HG03571 (cell line): ENCODE measurements at regions not wholly inside any gene's neighbourhood (a gene's known extent, or its start where the extent isn't known, plus 50 kb on each side); places are given as distances from the start of the nearest gene placed in this dataset.
"Not testable (repeated sequence)": the region's sequence is repeated elsewhere in the genome, so short reads cannot be mapped to it uniquely, and the experiment has no call there.

Experiments
- ATAC-seq: cut with Tn5 transposase; IDR thresholded peaks from one replicate; pipeline ENCODE4 v1.9.1; 2021; ENCODE audit not compliant: unreplicated experiment

DNA sequence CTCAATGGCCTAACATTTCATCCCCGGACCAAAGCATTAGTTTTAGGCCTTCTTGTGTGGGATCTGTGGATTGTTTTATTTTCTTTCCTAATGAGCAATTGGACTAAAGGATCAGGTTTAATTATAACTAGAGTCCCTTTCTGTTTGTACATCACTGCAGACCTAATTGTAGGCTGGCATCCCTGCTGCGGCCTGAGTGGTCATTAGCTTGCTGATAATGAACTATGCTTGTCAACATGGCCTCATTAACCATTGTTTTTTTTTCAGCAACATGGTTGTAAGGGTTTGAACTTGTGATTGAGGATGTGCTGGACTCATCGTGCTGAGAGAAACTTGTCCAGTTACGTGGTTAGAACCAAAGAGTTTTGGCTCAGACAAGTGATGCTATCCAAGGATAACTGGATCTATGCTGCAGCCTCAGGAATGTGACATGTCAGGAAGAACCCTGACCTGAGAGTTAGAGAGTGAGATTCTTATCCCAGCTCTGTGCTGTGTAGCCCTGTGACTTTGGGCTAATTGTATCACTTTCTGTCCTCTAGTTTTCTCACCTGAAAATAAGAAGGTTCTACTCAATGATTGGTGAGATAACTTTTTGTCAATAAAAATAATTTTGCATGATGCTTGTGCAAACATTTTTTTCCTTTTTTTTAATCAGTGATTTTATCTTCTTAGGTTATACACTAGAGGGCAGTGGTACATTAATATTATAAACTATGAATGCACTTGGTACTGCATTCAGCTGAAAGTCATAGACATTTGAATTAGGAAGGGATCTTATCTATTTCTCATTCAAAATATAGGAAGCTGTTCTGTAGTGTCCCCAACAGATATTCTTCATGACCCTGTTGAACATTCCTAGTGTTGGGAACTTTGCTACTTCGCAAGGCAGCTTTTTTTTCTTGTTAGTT is 140.9 kb downstream of the RNF144B start:
- no peak for ATAC-seq

DNA sequence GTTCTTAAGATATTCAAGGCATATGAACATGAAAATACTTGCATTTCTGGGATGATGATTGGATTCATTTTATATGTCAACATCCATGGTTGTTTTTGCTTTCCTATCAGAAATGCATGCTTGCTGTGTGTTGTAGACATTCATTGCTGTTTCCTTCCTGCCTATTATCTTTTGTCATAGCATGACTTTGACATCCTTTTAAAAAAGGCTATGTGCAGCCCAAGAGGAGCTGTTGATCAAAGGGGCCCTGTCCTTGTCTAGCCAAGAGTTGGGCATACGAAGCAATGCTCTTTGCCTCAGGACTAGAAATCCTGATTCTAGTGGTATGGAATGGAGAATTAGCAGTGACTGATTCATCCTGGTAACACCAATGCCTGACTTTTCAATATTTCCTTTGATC is 143.1 kb downstream of the RNF144B start:
- ATAC-seq, result no peak

DNA sequence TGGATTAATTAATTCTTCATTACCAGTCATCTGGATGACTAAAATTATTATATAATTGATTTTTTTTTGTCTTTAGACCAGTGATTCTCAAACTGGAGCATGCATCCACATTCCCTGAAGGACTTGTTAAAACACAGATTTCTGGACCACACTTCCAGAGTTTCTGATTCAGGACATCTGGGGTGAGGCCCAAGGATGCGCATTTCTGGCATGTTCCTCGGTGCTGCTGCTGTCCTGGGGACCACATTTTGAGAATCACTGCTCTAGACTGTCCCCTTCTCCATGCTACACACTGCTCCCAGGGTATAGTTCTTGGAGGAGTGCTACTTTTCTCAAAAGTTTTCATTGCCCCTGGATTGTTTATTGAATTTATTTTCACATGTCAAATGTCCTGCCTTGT is 145.0 kb downstream of the RNF144B start:
- ATAC-seq, result no peak

DNA sequence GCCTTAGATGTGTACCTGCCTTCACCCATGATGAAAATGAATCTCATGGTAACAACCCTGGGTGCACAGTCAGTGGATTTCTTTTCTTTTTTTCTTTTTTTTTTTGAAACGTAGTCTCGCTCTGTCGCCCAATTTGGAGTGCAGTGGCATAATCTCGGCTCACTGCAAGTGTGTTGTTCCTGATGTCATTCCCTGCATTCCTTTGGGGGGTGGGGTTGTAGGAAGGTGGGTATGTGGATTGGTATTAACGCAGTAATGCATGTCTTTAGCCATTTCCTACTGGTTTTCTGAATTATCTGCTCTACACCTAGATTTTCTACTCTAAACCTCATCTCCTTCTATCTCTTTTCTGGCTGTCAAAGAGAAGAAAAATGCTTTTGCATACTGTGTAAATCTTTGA is 146.6 kb downstream of the RNF144B start:
- no peak for ATAC-seq

DNA sequence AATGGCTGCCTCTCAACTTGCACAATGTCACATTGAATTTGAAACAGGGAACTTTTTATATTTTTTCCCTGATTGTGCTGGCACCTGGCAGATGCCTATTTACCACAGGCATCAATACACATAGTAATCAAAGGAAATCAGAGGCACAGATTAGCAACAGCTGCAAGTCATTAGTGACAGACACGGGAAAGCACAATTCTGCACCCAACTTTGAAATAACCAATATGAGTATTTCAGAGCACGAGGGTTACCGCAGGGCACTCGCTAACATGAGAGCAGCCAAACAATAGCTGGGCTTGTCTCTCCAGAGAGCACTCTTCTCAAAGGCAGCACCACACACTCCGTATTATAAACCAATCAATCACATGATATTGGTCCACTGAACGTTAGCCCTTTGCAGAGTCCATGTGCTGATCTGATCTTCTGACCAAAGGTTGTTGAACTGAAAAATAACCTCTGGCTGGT is 149.5 kb downstream of the RNF144B start:
- no peak for ATAC-seq

DNA sequence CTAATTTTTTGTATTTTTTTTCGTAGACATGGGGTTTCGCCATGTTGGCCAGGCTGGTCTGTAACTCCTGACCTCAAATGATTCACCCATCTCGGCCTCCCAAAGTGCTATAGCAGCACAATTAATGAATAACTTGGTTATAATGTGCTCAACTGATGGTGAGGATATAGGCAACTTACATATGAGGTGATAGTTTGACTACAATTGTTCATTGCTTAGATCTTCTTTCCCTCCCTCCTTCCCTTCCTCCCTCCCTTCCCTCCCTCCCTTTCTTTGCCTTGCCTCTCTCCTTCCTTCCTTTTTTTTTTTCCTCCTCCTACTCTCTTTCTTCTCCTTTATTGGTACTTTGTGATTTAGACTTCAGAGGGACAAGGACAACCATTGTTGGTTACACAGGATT is 151.2 kb downstream of the RNF144B start:
- no peak for ATAC-seq

DNA sequence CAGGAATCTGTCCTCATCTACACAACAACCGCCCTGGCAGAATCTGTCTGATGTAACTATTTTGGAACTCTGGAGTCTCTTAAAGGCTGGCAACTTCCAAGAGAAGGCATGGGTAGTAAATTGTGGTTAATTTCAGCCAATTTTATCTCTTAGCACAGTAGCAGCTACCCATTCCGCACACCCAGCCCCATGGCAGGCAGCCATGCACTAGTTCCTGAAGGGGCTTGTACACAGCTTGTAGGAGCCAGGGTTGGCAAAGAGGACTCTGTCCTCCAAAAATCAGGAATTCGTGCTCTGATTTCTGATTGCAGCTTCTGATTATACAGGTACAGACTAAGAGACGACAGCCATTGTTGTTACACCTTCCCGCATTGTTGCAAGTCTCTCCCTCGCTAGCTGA is 155.9 kb downstream of the RNF144B start:
- no peak for ATAC-seq

DNA sequence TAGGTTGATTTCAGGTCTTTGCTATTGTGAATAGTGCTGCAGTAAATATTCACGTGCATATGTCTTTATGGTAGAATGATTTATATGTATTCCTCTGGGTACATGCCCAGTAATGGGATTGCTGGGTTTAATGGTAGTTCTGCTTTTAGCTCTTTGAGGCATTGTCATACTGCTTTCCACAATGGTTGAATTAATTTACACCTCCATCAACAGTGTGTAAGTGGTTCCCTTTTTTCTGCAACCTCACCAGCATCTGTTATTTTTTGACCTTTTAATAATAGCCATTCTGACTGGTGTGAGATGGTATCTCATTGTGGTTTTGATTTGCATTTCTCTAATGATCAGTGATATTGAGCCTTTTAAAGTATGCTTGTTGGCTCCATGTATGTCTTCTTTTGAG is 158.0 kb downstream of the RNF144B start:
- not testable (repeated sequence) for ATAC-seq

DNA sequence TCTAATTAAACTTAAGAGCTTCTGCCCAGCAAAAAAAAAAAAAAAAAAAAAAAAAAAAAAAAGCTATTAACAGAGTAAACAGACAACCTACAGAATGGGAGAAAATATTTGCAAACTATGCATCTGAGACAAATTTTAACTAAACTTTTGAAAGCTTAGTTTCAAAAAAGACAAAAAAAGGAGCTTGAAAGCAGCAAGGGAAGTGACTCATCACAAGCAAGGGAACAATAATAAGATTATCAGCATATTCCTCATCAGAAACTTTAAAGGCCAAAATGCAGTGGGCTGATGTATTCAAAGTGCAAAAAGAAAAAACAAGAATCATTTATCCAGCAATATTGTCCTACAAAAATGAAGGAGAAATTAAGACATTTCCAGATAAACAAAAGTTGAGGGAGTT is 158.6 kb downstream of the RNF144B start:
- ATAC-seq, result no peak

DNA sequence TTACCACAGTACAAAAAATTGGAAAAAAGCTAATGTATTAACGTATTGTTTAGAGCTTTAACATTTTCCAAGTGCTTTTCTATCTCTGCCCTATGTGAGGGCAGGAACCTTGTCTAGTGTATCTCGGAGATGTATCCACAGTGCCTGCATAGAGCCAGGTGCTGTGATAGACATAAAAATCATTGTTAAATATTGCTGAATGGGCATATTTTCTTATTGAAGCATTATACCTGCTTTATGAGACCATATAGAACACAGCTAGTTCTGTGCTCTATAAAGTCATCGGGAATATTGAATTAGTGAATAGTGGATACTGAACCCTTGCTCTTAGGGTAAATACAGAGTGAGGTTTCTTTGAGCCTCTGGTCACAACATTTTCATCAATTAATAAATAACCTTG is 163.0 kb downstream of the RNF144B start:
- ATAC-seq, result no peak

DNA sequence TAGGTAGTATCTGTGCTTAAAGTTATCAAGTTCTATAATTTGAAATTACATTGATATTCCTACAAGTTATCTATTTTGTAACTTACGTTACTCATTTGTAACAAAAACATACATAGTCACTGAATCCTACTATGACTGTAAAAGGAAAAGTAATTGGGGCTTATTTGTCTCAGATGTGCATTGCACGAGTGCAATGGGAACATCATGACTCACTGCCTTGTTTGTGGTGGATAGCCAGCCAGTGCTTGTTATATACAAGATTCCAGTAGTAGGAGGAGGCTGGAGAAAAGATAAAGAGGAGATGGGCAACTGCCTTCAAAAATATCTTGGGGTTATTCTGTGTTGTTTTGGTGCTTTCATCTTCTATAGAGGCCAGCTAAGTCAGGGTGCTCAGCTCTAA is 164.1 kb downstream of the RNF144B start:
- ATAC-seq, result no peak

DNA sequence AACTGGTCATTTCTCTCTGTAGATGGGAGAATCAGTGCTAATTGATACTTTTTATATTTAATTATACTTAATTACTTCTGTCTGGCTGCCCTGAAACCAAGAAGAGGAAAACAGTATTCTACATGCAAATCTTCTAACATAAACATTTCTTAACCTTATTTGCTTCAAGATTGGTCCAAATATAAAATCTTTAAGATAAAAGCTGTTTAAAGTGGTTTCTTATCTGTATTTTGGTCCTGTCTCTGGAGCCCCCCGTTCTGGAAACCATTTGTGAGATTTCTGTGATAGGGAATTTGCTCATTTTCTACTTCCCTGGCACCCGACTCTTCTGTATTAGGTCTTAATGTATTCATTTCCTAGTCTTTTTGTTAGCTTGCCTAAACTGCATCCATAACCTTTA is 168.6 kb downstream of the RNF144B start:
- no peak for ATAC-seq

DNA sequence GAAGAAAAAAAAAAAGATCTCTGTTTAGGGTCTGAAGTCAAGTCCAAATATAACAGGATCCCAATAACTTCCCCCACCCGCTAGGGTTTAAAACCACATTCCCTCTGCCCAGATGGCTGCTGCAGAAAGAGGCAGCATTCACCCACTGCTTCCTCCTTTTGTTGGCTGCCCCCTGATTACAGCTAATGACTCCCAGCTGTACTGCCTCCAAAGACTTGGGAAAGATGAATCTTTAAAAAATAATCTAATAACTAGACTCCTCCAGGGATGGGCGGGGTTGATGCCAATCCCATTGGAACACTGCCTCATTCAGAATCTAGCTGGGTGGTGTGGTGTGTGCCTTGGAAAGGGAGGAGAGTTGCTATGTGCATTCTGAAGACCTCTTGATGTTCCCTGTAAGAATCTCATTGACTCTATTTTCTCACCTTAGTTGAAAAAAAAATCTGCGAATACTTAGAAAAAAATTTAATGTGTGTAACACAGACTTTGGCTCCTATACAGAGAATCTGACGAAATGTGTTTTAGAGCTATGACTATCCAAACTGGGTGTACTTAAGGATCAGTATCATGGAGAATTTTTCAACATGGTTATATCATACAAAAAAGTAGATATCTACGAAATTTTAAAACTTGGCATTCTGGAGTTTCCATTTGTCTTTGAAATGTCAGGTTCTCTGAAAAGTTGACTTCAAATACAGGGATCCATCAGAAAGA is 174.0 kb downstream of the RNF144B start:
- no peak for ATAC-seq

DNA sequence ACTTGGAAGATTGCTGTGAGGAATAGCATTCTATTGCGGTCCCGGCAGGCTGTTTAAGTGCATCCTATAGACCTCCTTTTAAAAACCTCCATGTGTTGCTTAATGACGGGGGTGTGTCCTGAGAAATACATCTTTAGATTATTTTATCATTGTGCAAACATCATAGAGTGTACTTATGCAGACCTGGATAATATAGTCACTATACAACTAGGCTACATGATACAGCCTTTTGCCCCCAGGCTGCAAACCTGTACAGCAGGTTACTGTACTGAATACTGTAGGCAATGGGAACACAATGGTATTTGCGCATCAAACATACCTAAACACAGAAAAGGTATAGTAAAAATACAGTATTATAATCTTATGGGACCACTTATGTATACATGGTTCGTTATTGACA is 175.6 kb downstream of the RNF144B start:
- no peak for ATAC-seq

DNA sequence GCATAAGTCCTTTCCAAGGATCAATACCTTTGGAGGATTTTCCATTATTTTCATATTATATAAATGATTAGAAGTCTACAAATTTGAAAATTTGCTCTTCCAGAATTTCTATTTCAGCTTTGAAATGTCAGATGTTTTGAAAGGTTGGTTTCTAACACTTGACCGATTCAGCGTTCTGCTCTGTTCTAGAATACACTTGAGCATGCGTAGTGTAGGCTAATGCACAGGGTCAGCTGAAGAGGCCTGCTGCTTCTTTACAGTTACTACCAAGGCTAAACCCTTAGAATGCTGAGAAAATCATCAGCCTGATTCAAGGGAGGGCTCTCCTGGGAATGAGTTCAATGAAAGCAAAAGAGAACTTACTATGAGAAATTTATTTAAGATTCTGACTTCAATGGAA is 177.6 kb downstream of the RNF144B start:
- ATAC-seq, result no peak

DNA sequence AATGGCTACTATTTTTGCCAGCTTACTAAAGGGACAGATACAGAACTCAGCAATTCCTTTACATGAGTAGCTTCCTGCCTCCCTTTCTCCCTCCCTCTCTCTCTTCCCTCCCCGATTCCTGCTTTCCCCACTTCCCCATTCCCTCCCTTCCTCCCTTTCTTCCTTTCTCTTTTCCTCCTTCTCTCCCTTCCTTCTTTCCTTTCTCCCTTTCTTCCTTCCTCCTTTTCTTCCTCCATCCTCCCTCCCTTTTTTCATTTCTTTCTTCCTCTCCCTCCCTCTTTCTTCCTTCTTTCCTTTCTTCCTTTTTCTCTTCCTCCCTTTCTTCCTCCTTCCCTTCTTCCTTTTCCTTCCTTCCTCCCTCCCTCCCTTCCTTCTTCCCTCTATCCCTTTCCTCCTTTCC is 178.1 kb downstream of the RNF144B start:
- ATAC-seq, result no peak

DNA sequence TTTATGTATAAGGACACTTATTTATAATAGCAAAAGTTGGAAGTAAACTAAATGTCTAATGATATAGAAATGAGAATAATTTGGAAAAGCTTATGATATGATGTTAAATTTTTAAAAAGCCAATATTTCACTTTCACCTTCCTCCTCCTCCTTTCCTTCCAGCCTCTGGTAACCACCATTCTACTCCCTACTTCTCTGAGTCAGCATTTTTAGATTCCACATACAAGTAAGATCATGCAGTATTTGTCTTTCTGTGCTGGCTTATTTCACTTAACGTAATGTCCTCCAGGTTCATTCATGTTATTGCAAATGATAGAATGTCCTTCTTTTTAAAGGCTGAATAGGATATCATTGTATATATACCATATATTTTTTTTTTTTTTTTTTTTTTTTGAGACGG is 180.2 kb downstream of the RNF144B start:
- ATAC-seq, result no peak

DNA sequence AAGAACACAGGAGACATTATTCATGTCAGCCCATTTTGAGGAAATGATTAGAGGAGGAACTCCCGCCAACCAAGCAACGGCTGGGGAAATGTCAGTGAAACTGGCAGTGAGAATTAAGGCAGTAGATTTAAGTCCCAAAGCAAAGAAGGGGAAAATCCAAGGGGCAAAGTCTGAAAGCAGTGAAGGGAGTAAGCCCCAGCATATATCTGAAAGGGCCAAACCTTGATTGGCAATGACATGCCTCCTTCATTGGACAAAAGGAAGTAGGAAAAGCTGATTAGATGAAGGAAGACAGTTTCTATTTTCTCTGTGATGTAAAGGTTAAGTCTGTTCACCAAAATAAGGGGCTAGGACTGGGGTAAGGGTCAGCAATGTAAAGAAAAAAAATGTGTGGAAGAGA is 190.3 kb downstream of the RNF144B start:
- no peak for ATAC-seq

DNA sequence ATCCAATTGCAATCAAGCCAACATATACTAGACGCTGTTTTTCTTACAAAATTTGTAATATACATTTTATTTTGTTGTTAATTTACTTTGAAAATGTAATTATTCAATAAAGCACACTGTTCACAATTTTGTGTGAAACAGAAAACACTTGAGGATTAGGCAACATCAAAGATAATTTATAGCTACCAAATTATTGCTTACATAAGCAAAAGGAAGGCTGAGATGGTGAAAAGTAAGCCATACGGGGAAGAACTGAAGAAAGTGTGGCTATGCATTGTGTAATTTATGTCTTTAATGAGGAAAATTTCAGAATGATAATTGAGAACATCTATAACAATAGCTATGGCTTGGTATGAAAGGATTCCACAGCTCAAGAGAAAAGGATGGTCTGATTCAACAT is 192.0 kb downstream of the RNF144B start:
- ATAC-seq, result no peak

DNA sequence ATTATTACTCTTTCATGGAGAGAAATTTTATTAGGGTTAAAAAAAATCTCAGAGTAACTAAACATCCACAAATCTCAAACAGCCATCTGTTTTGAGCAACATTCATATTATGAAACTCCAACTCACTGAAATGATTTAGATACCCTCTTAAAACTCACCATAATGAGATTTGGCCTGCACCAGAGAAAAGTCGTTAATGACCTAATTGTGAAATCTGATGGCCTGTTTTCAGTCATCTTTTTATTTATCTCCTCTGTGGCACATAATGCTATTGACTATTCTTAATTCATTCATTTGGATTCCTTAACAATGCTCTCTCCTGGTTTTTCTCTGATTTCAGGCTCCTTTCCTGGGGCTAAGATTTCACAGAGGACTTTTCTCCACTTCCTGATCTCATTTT is 192.7 kb downstream of the RNF144B start:
- no peak for ATAC-seq

DNA sequence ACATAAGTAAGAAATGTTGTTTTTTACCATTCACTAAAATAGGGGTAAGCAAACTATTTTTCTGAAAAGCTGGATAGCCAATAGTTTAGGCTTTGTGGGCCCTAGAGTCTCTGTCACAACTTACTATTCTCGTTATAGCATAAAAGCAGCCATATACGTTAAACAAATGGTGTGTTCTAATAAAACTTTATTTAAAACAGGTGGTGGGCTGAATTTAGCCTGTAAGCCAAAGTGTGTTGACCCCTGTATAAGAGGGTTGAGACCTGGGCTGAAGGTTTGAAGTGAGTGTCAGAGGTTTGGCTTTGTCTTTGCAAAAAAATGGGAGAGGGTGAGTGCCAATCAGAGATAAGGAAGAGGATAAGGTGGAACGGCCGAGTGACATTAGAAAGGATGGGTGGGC is 197.2 kb downstream of the RNF144B start:
- ATAC-seq, result no peak

DNA sequence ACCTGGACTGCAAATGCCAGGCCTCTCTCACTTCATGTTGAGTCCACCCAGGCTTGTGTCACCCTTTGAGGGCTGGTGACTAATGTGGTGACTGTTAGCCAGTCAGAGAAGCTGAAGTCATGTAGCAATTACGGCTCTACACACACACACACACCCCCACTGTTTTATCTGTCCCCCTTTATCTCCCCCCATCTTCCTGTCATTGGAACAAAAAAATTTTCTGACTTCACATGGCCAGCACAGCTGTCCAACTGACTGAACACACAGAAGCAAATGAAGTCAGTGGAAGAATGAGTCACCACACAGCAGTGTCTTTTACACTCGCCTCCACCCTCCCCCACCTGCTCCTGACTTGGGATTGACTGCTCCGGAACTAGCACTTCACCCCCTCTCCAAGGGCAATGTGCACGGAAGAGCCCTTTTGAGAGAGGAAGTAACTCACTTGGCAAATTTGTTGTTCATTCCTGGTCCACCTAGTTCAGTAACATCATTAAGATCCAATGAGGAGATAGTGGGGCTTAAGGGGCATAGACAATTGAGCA is 198.0 kb downstream of the RNF144B start:
- no peak for ATAC-seq
